ENCODE measurements at regions not wholly inside any gene's neighbourhood (a gene's known extent, or its start where the extent isn't known, plus 50 kb on each side); places are given as distances from the start of the nearest gene placed in this dataset.
"Not testable (repeated sequence)": the region's sequence is repeated elsewhere in the genome, so short reads cannot be mapped to it uniquely, and the experiment has no call there.

DNA sequence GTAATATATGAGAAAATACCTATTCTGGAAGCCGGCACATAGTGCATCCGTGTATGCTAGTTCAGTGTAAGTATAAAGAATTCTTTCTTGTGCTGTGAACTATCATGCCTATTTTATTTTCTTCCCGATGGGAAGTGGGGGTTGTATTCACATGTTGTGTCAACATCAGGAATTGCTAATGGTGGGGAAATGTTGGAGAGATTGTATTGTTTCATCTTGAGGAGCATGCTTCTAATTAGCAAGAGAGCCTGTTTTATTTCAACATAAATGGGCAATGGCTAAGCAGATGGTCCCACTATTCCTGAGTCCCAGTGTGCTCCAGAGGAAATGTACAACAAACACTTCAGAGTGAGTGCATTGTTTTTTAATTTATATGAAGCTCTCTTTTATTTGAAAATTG is 485.2 kb downstream of the PLPP3 start:
- ChIA-PET POLR2A (ENCODE audit: unreplicated experiment) (no interaction called here), CTCF (no interaction called here)
- H4K20me1 ChIP-seq (ENCODE audit: insufficient read depth) = no peaks in the 10 kb centered on the region
- H3K27me3 ChIP-seq (ENCODE audit: insufficient read depth, low read depth) = no peaks in the 10 kb centered on the region
- BruUV-seq (replicated peaks) = no TSS peak
- no peak for DNase-seq
- no peak overlapping the region for H2AFZ ChIP-seq
- no peaks in the 10 kb centered on the region for H3K4me1 ChIP-seq (replicated peaks; ENCODE audit: insufficient read depth)
- H3K9me3 ChIP-seq (ENCODE audit: insufficient read depth, low read depth) = no peaks in the 10 kb centered on the region
- H3K36me3 ChIP-seq (ENCODE audit: low read depth) = no peaks in the 10 kb centered on the region
- H3K4me3 ChIP-seq = no peak overlapping the region
- TF ChIP-seq, protein P1, sequence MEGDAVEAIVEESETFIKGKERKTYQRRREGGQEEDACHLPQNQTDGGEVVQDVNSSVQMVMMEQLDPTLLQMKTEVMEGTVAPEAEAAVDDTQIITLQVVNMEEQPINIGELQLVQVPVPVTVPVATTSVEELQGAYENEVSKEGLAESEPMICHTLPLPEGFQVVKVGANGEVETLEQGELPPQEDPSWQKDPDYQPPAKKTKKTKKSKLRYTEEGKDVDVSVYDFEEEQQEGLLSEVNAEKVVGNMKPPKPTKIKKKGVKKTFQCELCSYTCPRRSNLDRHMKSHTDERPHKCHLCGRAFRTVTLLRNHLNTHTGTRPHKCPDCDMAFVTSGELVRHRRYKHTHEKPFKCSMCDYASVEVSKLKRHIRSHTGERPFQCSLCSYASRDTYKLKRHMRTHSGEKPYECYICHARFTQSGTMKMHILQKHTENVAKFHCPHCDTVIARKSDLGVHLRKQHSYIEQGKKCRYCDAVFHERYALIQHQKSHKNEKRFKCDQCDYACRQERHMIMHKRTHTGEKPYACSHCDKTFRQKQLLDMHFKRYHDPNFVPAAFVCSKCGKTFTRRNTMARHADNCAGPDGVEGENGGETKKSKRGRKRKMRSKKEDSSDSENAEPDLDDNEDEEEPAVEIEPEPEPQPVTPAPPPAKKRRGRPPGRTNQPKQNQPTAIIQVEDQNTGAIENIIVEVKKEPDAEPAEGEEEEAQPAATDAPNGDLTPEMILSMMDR (conservative IDR thresholded peaks at IDR 0.05) = no peak
- no peak for TF ChIP-seq EZH2 (IDR thresholded peaks at IDR 0.05; ENCODE audit: low read depth)
- no peaks in the 10 kb centered on the region for H3K9me2 ChIP-seq (ENCODE audit: insufficient read depth)
- H3K4me2 ChIP-seq = no peak overlapping the region
- no peaks in the 10 kb centered on the region for H3K79me2 ChIP-seq (ENCODE audit: low read depth)
- H3F3A ChIP-seq (ENCODE audit: insufficient read depth, low read depth) = no peaks in the 10 kb centered on the region
- H3K27ac ChIP-seq = no peak overlapping the region
- intact Hi-C loops (cut with micrococcal nuclease; ENCODE audit: unreplicated experiment) = no loop called here

DNA sequence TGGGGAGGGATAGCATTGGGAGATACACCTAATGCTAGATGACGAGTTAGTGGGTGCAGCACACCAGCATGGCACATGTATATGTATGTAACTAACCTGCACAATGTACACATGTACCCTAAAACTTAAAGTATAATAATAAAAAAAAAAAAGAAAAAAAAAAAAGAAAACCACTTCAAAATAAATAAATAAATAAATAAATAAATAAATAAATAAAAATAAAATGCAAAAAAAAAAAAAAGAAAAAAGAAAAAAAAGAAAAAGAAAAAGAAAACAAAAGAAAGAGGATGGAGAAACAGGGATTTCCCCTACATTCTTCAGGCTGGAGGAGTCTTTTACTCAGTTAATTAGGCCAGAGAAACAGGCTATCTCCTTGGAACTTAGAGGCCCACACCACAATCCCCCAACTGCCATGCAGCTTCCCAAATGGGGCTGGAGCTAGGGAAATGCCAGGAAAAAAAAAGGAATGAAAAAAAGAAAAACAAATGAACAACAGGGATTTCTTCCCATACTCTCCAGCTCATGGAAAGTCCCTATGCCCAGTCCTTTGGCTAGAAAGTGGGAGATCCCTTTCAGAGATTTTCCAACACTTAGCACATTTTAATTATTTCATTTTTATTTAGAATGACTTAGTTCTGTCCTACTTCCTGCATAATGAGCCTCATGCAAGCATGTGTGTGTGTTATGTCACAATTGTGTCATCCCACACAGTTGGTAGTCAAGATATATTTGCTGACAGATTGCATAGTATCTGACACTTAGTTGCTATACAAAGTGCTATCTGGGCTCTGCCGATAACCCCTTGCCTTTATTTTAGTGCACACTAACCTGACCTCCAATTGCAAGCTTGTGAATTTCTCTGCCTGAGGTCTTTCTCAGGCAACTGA is 486.4 kb downstream of the PLPP3 start:
- H2AFZ ChIP-seq = no peak overlapping the region
- ChIA-PET CTCF (no interaction called here), POLR2A (ENCODE audit: unreplicated experiment) (no interaction called here)
- TF ChIP-seq EZH2 (IDR thresholded peaks at IDR 0.05; ENCODE audit: low read depth) = no peak
- TF ChIP-seq, protein P1 (conservative IDR thresholded peaks at IDR 0.05) = no peak
- DNase-seq = no peak
- H3K36me3 ChIP-seq (ENCODE audit: low read depth) = no peaks in the 10 kb centered on the region
- no peaks in the 10 kb centered on the region for H3K9me2 ChIP-seq (ENCODE audit: insufficient read depth)
- no peaks in the 10 kb centered on the region for H4K20me1 ChIP-seq (ENCODE audit: insufficient read depth)
- H3K4me2 ChIP-seq = no peak overlapping the region
- no peaks in the 10 kb centered on the region for H3K9me3 ChIP-seq (ENCODE audit: insufficient read depth, low read depth)
- intact Hi-C loops (cut with micrococcal nuclease; ENCODE audit: unreplicated experiment) = no loop called here
- no peaks in the 10 kb centered on the region for H3F3A ChIP-seq (ENCODE audit: insufficient read depth, low read depth)
- H3K4me3 ChIP-seq = no peak overlapping the region
- H3K27ac ChIP-seq = no peak overlapping the region
- BruUV-seq (replicated peaks) = no TSS peak
- no peaks in the 10 kb centered on the region for H3K4me1 ChIP-seq (replicated peaks; ENCODE audit: insufficient read depth)
- no peaks in the 10 kb centered on the region for H3K27me3 ChIP-seq (ENCODE audit: insufficient read depth, low read depth)
- H3K79me2 ChIP-seq (ENCODE audit: low read depth) = no peaks in the 10 kb centered on the region

DNA sequence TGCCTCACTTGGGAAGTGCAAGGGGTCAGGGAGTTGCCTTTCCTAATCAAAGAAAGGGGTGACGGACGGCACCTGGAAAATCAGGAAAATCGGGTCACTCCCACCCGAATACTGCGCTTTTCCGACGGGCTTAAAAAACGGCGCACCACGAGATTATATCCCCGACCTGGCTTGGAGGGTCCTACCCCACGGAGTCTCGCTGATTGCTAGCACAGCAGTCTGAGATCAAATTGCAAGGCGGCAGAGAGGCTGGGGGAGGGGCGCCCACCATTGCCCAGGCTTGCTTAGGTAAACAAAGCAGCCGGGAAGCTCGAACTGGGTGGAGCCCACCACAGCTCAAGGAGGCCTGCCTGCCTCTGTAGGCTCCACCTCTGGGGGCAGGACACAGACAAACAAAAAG is 489.5 kb downstream of the PLPP3 start:
- H3K4me2 ChIP-seq; H3K4me1 ChIP-seq (replicated peaks; ENCODE audit: insufficient read depth); H3K79me2 ChIP-seq (ENCODE audit: low read depth); H3K27ac ChIP-seq; H3K4me3 ChIP-seq; H3K9me2 ChIP-seq (ENCODE audit: insufficient read depth); CTCF ChIA-PET; H4K20me1 ChIP-seq (ENCODE audit: insufficient read depth); H3K27me3 ChIP-seq (ENCODE audit: insufficient read depth, low read depth); BruUV-seq (replicated peaks); POLR2A ChIA-PET (ENCODE audit: unreplicated experiment); H3F3A ChIP-seq (ENCODE audit: insufficient read depth, low read depth); H3K36me3 ChIP-seq (ENCODE audit: low read depth); H3K9me3 ChIP-seq (ENCODE audit: insufficient read depth, low read depth); DNase-seq; intact Hi-C loops (cut with micrococcal nuclease; ENCODE audit: unreplicated experiment); H2AFZ ChIP-seq: not testable (repeated sequence)

DNA sequence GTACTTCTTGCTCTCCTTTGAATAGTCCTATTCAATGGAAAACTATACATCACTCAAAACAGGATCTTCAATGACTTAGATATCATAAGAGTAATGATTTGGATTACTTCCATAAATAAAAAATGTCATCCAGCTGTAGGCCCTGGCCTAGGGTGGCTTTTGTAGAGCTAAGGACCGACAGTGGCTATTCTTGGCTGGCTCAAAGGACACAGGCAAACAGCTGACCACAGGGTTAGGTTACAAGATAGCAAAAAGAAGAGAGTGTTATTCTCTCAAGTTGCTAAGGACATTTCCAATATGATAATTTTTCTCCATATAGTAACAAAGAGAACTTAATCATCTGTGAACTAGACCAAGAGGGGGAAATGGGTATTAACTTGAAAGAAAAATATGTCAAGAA is 495.1 kb downstream of the PLPP3 start:
- TF ChIP-seq, protein P1 (conservative IDR thresholded peaks at IDR 0.05) = no peak
- no peak for TF ChIP-seq EZH2 (IDR thresholded peaks at IDR 0.05; ENCODE audit: low read depth)
- H3K27ac ChIP-seq = no peak overlapping the region
- no peaks in the 10 kb centered on the region for H3K79me2 ChIP-seq (ENCODE audit: low read depth)
- no peaks in the 10 kb centered on the region for H4K20me1 ChIP-seq (ENCODE audit: insufficient read depth)
- H3K36me3 ChIP-seq (ENCODE audit: low read depth) = no peaks in the 10 kb centered on the region
- ChIA-PET POLR2A (ENCODE audit: unreplicated experiment) (no interaction called here), CTCF (no interaction called here)
- no peaks in the 10 kb centered on the region for H3F3A ChIP-seq (ENCODE audit: insufficient read depth, low read depth)
- no peak overlapping the region for H3K4me3 ChIP-seq
- no peaks in the 10 kb centered on the region for H3K9me2 ChIP-seq (ENCODE audit: insufficient read depth)
- BruUV-seq (replicated peaks) = no TSS peak
- intact Hi-C loops (cut with micrococcal nuclease; ENCODE audit: unreplicated experiment) = no loop called here
- H3K4me1 ChIP-seq (replicated peaks; ENCODE audit: insufficient read depth) = no peaks in the 10 kb centered on the region
- H3K27me3 ChIP-seq (ENCODE audit: insufficient read depth, low read depth) = no peaks in the 10 kb centered on the region
- H3K9me3 ChIP-seq (ENCODE audit: insufficient read depth, low read depth) = no peaks in the 10 kb centered on the region
- no peak for DNase-seq
- no peak overlapping the region for H2AFZ ChIP-seq
- no peak overlapping the region for H3K4me2 ChIP-seq
